ENCODE measurements at regions not wholly inside any gene's neighbourhood (a gene's known extent, or its start where the extent isn't known, plus 50 kb on each side); places are given as distances from the start of the nearest gene placed in this dataset.

GRCh38 chr12:24038211-24038997 is 88.9 kb upstream of the SOX5 start (continued):
- TF ChIP-seq ZNF580 (CRISPR knock-in tag; IDR thresholded peaks at IDR 0.05; ENCODE audit: borderline replicate concordance, low read depth) (0 out of 2 replicates have a peak, but pooled peaks have one; percentile 28), ZNF17 (CRISPR knock-in tag; IDR thresholded peaks at IDR 0.05) (no peak), AFF4 (CRISPR knock-in tag; IDR thresholded peaks at IDR 0.05) (peak; percentile 92), HMG20A (CRISPR knock-in tag; IDR thresholded peaks at IDR 0.05; ENCODE audit: borderline replicate concordance) (peak; percentile 80), IKZF5 (CRISPR knock-in tag; IDR thresholded peaks at IDR 0.05) (no peak), THRA (CRISPR knock-in tag; IDR thresholded peaks at IDR 0.05; ENCODE audit: borderline replicate concordance) (no peak), TEAD3 (CRISPR knock-in tag; optimal IDR thresholded peaks at IDR 0.05; ENCODE audit: borderline replicate concordance) (peak; percentile 65), POGZ (CRISPR knock-in tag; IDR thresholded peaks at IDR 0.05) (peak; percentile 83), CERS6 (CRISPR knock-in tag; IDR thresholded peaks at IDR 0.05) (no peak), SAP130 (CRISPR knock-in tag; IDR thresholded peaks at IDR 0.05; ENCODE audit: low read depth) (peak; percentile 65), ZNF451 (CRISPR knock-in tag; IDR thresholded peaks at IDR 0.05) (no peak), SP140L (CRISPR knock-in tag; IDR thresholded peaks at IDR 0.05; ENCODE audit: borderline replicate concordance) (no peak), MAFK (conservative IDR thresholded peaks at IDR 0.05 in 1 of 2, IDR thresholded peaks at IDR 0.05 in 1 of 2; ENCODE audit: low read length in 2 of 2) (no peak), FOXA1 (IDR thresholded peaks at IDR 0.05) (no peak), FOXA1 (CRISPR knock-in tag; IDR thresholded peaks at IDR 0.05) (peak; percentile 84), ZNF614 (CRISPR knock-in tag; IDR thresholded peaks at IDR 0.05; ENCODE audit: borderline replicate concordance) (0 out of 2 replicates have a peak, but pooled peaks have one; percentile 57), KDM4B (CRISPR knock-in tag; IDR thresholded peaks at IDR 0.05) (no peak; the same call in 1 of the 2 replicates), REL (CRISPR knock-in tag; conservative IDR thresholded peaks at IDR 0.05) (no peak), RELA (CRISPR knock-in tag; IDR thresholded peaks at IDR 0.05) (0 out of 2 replicates have a peak, but pooled peaks have one; percentile 24), ATF4 (CRISPR knock-in tag; IDR thresholded peaks at IDR 0.05) (peak in 1 of 2 experiments; percentile 61; a peak in 1 of 4 replicates), MLX (CRISPR knock-in tag; IDR thresholded peaks at IDR 0.05) (0 out of 2 replicates have a peak, but pooled peaks have one; percentile 10)

Data from HepG2 (cell line).